ENCODE measurements at regions not wholly inside any gene's neighbourhood (a gene's known extent, or its start where the extent isn't known, plus 50 kb on each side); places are given as distances from the start of the nearest gene placed in this dataset.
A peak's percentile ranks its signal among the peaks of the same experiment; 100 is the strongest.

DNA sequence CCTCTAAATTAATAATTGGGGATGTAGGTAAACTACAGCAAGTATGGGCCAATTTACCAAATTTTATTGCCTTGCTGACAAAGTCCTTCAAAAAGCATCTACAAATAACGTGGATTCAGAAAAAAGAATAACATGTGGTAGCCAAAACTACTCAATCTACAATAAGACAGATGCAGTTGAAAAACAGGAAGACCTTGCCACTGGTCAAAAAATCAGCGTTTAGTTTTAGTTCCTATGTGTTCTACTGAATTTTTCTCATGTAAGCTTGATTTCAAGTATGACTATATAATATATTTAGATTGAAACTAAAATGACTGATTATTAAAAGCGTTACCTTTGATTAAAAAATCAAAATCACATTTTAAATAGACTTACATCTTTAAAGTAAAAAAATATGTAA is 1317.6 kb downstream of the PCDH9 start:
- WGBS, 2 experiments (ENCODE audit: extremely low coverage in 2 of 2, insufficient read length in 1 of 2): no CpG with 5 or more reads among the region's 3 CpGs
- no peak overlapping the region for H3K56ac ChIP-seq (ENCODE audit: extremely low read depth, insufficient read depth, low read length)
- H3K4ac ChIP-seq (ENCODE audit: low read depth, low read length): peak overlapping the region; percentile 49; the same call in 1 of the 2 replicates
- no peaks in the 10 kb centered on the region for H3K36me3 ChIP-seq (ENCODE audit: control insufficient read depth, insufficient read depth, low read length)
- H3K14ac ChIP-seq (replicated peaks; ENCODE audit: low read depth, low read length): no peak overlapping the region; the same call in 1 of the 2 replicates
- DNase-seq: no peak
- 0 out of 2 replicates have a peak, but pooled peaks cover 5% of the 10 kb centered on the region for H3K9me1 ChIP-seq (ENCODE audit: insufficient read depth, low read length)
- no peaks in the 10 kb centered on the region for H4K20me1 ChIP-seq (ENCODE audit: insufficient read depth, low read length)
- in situ Hi-C loops (cut with MboI; ENCODE audit: low sequenced_read_pairs): no loop called here
- no peak overlapping the region for H3K27ac ChIP-seq (ENCODE audit: insufficient read depth, low read length)
- no peak overlapping the region for H2AFZ ChIP-seq (replicated peaks; ENCODE audit: low read length, poor library complexity)
- H3K9ac ChIP-seq (ENCODE audit: low read depth, low read length): no peak overlapping the region
- H3K4me1 ChIP-seq (ENCODE audit: control insufficient read depth, insufficient read depth, low read length): peaks cover 6% of the 10 kb centered on the region; the same call in 1 of the 2 replicates
- peak overlapping the region; percentile 68 for H2BK5ac ChIP-seq (ENCODE audit: low read depth, low read length, poor library complexity, severe bottlenecking)
- no peak overlapping the region for H2AK9ac ChIP-seq (replicated peaks; ENCODE audit: low read depth, low read length, poor library complexity)
- H2AK5ac ChIP-seq (ENCODE audit: low read depth, low read length): no peak overlapping the region
- no peak overlapping the region for H3K23ac ChIP-seq (ENCODE audit: low read depth, low read length)
- no peak overlapping the region for H3K4me3 ChIP-seq (ENCODE audit: insufficient read depth, low read depth, low read length)
- H2BK15ac ChIP-seq (ENCODE audit: low read depth, low read length): peak overlapping the region; percentile 62; the same call in 2 of the 3 replicates
- H3K18ac ChIP-seq (ENCODE audit: low read depth, low read length): peak overlapping the region; percentile 18; the same call in 1 of the 2 replicates
- peak overlapping the region; percentile 31; the same call in 1 of the 2 replicates for H2BK20ac ChIP-seq (ENCODE audit: low read depth, low read length)
- dilution Hi-C loops (cut with HindIII; ENCODE audit: low sequenced_read_pairs, unreplicated experiment): no loop called here
- no peak overlapping the region for H4K91ac ChIP-seq (ENCODE audit: insufficient read depth, low read depth, low read length)
- no TSS peak for BruUV-seq (replicated peaks)
- no peak overlapping the region for H3K4me2 ChIP-seq (ENCODE audit: low read depth, low read length)
- CTCF ChIA-PET: interaction anchor here (0.7 kb wide), 1 partner anchor 25 kb away, joined by 3 read pairs; no protein-coding TSS in a partner anchor
- TF ChIP-seq CEBPB (IDR thresholded peaks at IDR 0.05; ENCODE audit: low read depth, low read length) (no peak), RCOR1 (IDR thresholded peaks at IDR 0.05; ENCODE audit: insufficient replicate concordance, low read length) (no peak), NFE2L2 (IDR thresholded peaks at IDR 0.05; ENCODE audit: low read depth, low read length) (no peak), MAZ (IDR thresholded peaks at IDR 0.05; ENCODE audit: borderline replicate concordance, low read depth, low read length) (no peak), BHLHE40 (IDR thresholded peaks at IDR 0.05; ENCODE audit: low read depth, low read length) (no peak), RAD21 (IDR thresholded peaks at IDR 0.05; ENCODE audit: low read length) (no peak), RFX5 (IDR thresholded peaks at IDR 0.05; ENCODE audit: low read depth, low read length) (no peak)
- TF ChIP-seq, protein P1, sequence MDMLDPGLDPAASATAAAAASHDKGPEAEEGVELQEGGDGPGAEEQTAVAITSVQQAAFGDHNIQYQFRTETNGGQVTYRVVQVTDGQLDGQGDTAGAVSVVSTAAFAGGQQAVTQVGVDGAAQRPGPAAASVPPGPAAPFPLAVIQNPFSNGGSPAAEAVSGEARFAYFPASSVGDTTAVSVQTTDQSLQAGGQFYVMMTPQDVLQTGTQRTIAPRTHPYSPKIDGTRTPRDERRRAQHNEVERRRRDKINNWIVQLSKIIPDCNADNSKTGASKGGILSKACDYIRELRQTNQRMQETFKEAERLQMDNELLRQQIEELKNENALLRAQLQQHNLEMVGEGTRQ (IDR thresholded peaks at IDR 0.05; ENCODE audit: low read depth, low read length): no peak
- no peaks in the 10 kb centered on the region for H3K79me1 ChIP-seq (ENCODE audit: low read depth in 1 of 2, low read length in 2 of 2)
- no peak for ATAC-seq (ENCODE audit: low read depth)
- intact Hi-C loops (cut with micrococcal nuclease): loop anchor here (10.0 kb wide), 1 partner anchor 632 kb away; no protein-coding TSS in a partner anchor
- H3K27me3 ChIP-seq (ENCODE audit: control insufficient read depth, insufficient read depth, low read length): no peaks in the 10 kb centered on the region
- peak overlapping the region; percentile 48; the same call in 1 of the 2 replicates for H4K5ac ChIP-seq (ENCODE audit: low read depth, low read length)
- peak overlapping the region in 1 of 2 experiments; percentile 67; a peak in 2 of 4 replicates for H4K8ac ChIP-seq (ENCODE audit: low read depth in 2 of 2, low read length in 2 of 2)
- POLR2A ChIA-PET (ENCODE audit: unreplicated experiment): no interaction called here
- peaks cover 8% of the 10 kb centered on the region for H3K9me3 ChIP-seq (ENCODE audit: control insufficient read depth, insufficient read depth, low read length)
- H2BK120ac ChIP-seq (ENCODE audit: low read depth, low read length): peak overlapping the region; percentile 82; the same call in 1 of the 2 replicates
